ENCODE measurements at regions not wholly inside any gene's neighbourhood (a gene's known extent, or its start where the extent isn't known, plus 50 kb on each side); places are given as distances from the start of the nearest gene placed in this dataset.

GRCh38 chr2:128774320-128775216, 455.9 kb upstream of the HS6ST1 start:
- DNase-seq (ENCODE audit: low read depth in 2 of 2), result no peak

DNA sequence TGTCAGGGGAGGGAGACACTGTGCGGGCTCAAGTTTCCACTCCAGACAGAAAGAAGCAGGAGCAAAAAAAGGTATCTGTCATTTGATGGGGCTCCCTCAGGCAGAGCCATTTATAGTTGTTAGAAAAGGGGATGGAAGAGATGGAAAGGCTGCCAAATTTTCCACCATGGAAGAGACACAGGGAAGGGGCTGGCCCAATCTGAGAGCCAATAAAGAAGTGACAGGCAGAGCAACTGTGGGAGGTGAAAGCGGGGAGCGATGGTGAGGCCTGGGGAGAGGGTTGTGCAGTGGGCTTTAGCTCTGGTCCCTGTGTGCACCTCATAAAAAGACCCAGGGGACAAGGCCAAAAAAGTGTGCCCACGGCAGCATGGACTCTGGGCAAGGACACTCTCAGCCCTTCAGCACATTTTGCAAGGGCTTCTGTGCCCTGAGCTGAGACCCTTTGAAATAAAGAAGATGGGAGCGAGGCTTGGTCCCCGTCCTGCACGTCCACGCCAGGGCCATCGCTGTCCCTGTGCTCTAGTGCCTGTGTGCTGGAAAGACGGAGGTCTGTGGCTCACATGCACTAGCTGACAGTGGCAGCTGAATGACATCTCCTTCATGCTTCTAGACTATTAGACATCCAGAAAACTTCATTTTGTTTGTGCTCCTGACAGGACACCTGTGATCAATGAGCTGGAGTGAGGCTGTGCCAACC, 456.7 kb upstream of the HS6ST1 start:
- no peak for DNase-seq (ENCODE audit: low read depth in 2 of 2)

GRCh38 chr2:128775914-128776285, 457.2 kb upstream of the HS6ST1 start:
- DNase-seq (ENCODE audit: low read depth in 2 of 2), result no peak

DNA sequence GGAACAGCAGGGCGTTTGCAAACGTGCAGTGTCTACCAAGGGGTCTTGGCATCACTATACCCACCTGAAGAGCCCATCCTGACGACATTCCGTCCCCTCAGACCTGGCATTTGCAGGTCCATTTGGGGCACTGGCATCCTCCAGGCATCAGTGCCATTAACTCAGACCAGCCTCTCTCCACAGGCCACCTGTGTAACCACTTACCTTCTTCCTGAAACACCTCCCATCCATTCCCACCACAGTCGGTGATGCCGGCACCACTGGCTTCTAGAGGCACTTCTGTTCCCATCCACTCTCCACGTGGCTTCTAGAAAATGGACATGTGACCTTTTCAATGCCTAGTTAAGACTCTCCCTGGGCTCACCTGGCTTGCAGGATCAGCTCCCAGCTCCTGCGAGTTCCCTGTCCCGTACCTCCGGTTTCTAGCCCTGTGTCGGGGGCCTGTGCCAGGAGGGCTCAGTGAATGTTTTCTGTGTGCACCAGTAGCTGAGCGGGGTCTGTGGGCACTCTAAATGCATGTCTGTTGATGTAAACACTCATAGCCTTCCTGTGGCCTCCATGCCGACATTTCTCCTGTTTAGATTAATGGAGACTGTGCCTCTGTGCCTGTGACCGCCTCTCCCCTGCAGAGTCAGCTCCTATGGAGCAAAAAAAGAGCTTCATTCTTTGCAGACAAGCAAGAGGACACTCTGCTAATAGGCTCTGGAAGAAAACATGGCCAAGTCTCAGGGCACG, 458.0 kb upstream of the HS6ST1 start:
- no peak for DNase-seq (ENCODE audit: low read depth in 2 of 2)

DNA sequence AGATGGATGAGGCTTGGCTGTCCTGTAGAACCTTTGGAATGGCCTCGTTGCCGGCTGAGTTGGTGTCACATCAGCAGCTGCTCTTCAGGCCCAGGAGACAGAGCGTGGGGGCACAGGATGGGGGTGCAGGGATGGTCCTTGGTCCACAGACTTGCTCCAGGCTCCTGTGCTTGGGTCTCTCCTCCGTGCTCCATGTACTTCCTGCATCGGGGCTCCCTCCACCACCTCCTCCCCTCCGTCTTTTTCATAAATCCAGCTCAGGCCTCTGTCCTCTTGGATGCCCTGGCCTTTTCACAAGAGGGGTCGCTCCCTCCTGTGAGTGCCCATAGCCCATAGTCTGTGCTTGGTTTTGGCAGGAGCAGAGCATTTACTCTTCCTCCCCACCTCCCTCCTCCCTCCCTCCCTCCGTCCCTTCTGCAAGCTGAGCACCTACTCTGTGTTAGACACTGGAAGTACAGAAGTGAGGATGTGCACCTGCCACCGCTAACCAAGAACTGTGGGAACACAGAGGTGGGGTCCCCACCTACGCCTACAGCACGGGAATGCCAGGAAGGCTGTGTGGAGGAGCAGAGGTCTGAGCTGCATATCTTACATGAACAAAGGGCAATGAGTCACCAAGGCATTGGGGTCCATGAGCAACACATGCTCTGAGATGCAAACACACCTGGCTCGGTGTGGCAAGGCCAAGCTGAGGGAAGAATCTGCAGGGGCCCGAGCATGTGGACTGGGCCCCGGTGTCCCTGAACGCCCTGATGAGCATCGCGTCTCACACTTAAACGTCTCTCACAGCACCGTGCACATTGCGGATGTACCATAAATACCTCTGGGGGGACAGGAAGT, 458.7 kb upstream of the HS6ST1 start:
- no peak for DNase-seq (ENCODE audit: low read depth in 2 of 2)

DNA sequence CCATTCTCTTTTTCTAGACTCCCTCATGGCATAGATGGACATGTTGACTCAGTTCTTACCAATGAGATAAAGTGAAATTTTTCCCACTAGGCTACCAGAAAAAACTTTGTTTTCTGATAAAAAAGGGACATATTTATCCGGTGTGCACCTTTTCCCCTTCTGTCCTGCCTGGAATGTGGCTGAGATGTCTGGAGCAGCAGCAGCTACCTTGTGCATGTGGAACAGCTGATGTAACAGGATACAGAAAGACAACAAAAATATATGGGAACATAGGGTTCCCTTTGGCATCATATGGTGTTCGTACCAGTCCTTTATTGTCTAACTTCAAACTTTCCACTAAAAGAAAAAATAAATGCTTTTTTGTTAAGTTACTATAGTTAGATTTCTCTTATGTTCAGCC, 460.2 kb upstream of the HS6ST1 start:
- DNase-seq (ENCODE audit: low read depth in 2 of 2), result no peak

GRCh38 chr2:128779301-128780095, 460.8 kb upstream of the HS6ST1 start:
- DNase-seq (ENCODE audit: low read depth in 2 of 2), result no peak

GRCh38 chr2:128780434-128781080, 461.9 kb upstream of the HS6ST1 start:
- DNase-seq (ENCODE audit: low read depth in 2 of 2), result no peak

GRCh38 chr2:128781166-128781565, 462.5 kb upstream of the HS6ST1 start:
- no peak for DNase-seq (ENCODE audit: low read depth in 2 of 2)

- no peak for DNase-seq (ENCODE audit: low read depth in 2 of 2)
These were observed 463.1 kb upstream of the HS6ST1 start for GRCh38 chr2:128781585-128782385.

GRCh38 chr2:128782411-128783192, 463.9 kb upstream of the HS6ST1 start:
- DNase-seq (ENCODE audit: low read depth in 2 of 2), result no peak

- no peak for DNase-seq (ENCODE audit: low read depth in 2 of 2)
These were observed 464.6 kb upstream of the HS6ST1 start for GRCh38 chr2:128783193-128783671.

GRCh38 chr2:128783896-128784295, 465.2 kb upstream of the HS6ST1 start:
- DNase-seq (ENCODE audit: low read depth in 2 of 2), result no peak

- DNase-seq (ENCODE audit: low read depth in 2 of 2), result no peak
These were observed 466.1 kb upstream of the HS6ST1 start for GRCh38 chr2:128784626-128785306.

DNA sequence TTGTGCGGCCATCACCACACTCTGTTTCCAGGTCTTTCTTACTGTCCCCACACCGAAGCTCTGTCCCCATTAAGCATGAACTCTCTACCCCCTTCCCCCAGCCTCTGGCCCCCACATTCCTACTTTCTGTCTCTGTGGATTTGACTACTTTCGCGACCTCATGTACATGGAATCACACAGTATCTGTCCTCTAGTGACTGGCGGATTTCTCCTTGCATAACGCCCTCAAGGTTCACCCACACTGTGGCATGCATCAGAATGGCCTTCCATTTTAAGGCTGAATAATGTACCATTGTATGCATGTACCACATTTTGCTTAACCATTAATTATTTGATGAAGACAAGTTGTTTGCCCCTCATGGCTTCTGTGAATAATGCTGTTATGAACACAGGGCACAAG, 467.6 kb upstream of the HS6ST1 start:
- no peak for DNase-seq (ENCODE audit: low read depth in 2 of 2)

GRCh38 chr2:128786741-128787478, 468.2 kb upstream of the HS6ST1 start:
- no peak for DNase-seq (ENCODE audit: low read depth in 2 of 2)

DNA sequence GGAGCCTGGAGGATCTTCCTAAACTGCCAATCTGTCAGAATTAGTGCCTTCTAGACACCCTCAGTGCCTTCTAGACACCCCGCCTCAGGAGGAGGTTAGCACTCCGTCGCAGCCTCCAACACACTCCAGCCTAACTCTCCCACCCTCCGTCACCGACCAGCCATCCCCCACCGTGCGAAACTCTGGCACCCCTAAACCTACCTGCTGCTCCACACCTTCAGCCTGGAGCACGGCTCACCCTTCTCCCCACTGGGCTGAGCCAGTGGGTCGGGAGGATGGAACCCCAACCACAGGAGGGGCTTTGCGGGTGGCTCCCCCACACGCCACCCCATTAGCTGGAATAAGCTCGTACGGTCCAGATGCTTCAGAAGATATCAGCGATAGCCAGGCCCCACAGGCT, 468.9 kb upstream of the HS6ST1 start:
- DNase-seq (ENCODE audit: low read depth in 2 of 2), result no peak
